IPS-18a (cell line): ENCODE measurements at regions not wholly inside any gene's neighbourhood (a gene's known extent, or its start where the extent isn't known, plus 50 kb on each side); places are given as distances from the start of the nearest gene placed in this dataset.

Experiments
- H3K27ac ChIP-seq: one replicate; pipeline ENCODE4 v1.5.1; 2013; ENCODE audit warnings: low read length
- H3K27me3 ChIP-seq: one replicate; pipeline ENCODE4 v1.6.1; 2013; ENCODE audit warnings: mild to moderate bottlenecking, low read length; ENCODE audit not compliant: control insufficient read depth, insufficient read depth
- H3K36me3 ChIP-seq: one replicate; pipeline ENCODE4 v1.6.1; 2013; ENCODE audit warnings: low read depth, low read length; ENCODE audit not compliant: control insufficient read depth
- H3K4me1 ChIP-seq: one replicate; pipeline ENCODE4 v1.6.1; 2013; ENCODE audit warnings: low read depth, low read length; ENCODE audit not compliant: control insufficient read depth
- H3K4me3 ChIP-seq: one replicate; pipeline ENCODE4 v1.5.1; 2013; ENCODE audit warnings: low read length
- H3K9ac ChIP-seq: one replicate; pipeline ENCODE4 v1.6.1; 2013; ENCODE audit warnings: mild to moderate bottlenecking, low read length, moderate library complexity
- H3K9me3 ChIP-seq: one replicate; pipeline ENCODE4 v1.6.1; 2013; ENCODE audit warnings: low read depth, low read length; ENCODE audit not compliant: control insufficient read depth

- Histone ChIP-seq H3K9me3 (peaks cover 7% of the 10 kb centered on the region), H3K4me3 (no peak overlapping the region), H3K9ac (no peak overlapping the region), H3K27me3 (peaks cover 30% of the 10 kb centered on the region), H3K36me3 (no peaks in the 10 kb centered on the region), H3K4me1 (no peaks in the 10 kb centered on the region), H3K27ac (no peak overlapping the region)
Measured at GRCh38 chr12:126193190-126193589, 1128.0 kb downstream of the AACS start.

DNA sequence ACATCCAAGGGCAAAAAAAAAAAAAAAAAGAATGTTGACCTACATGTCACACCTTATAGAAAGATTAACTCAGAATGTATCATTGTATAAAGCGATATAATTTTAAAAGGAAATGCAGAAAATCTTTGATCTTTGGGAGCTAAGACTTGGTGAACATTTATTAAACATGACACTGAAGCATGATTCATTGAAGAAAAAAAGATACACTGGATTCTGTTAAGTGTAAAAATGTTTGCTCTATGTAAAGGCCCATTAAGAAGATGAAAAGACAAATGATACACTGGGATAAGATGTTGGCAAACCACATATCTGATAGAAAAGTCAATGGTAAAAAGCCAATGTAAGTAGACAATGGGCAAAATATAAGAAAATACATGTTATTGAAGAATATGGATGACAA lies 1131.0 kb downstream of the AACS start:
- Histone ChIP-seq H3K36me3 (no peaks in the 10 kb centered on the region), H3K9ac (no peak overlapping the region), H3K9me3 (peaks cover 7% of the 10 kb centered on the region), H3K4me3 (no peak overlapping the region), H3K27ac (no peak overlapping the region), H3K27me3 (peaks cover 13% of the 10 kb centered on the region), H3K4me1 (no peaks in the 10 kb centered on the region)

- Histone ChIP-seq H3K27me3 (no peaks in the 10 kb centered on the region), H3K9me3 (peaks cover 8% of the 10 kb centered on the region), H3K27ac (no peak overlapping the region), H3K4me1 (no peaks in the 10 kb centered on the region), H3K9ac (no peak overlapping the region), H3K36me3 (no peaks in the 10 kb centered on the region), H3K4me3 (no peak overlapping the region)
Measured at GRCh38 chr12:126198516-126198915, 1133.3 kb downstream of the AACS start.

DNA sequence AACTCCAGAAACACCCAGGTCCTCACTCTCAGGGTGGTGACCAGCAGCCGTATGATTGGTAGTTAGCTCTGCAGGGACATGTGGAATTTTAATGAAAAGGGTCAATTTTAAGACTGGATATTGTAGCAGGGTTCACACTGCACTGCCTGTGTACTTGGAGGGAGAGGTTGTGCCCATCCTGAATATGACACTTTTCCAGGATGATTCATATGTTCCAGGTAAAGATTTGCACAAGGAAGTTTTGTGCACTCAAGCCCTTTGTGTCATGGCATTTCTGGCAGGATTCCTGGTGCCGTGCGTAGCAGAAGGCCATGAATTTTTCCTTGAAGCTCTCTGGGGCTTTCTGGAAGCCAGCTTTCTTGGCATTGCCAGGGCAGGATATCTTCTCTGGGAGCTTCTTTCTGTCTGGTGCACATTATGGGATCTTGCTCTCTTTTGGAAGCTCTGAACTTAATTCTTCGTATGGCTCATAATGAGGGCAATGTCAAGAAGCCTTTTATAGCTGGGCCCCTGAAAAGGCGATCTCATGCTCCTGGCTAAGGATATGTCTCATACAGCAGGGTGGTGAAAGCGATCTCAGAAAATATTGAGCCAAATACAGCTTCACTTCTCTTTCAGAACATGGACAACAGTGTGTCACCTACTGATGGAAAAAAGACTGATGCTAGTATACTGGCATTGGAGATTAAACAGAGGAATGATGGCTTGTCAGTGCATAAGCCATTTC lies 1133.9 kb downstream of the AACS start:
- no peaks in the 10 kb centered on the region for H3K36me3 ChIP-seq
- no peak overlapping the region for H3K9ac ChIP-seq
- no peak overlapping the region for H3K4me3 ChIP-seq
- no peaks in the 10 kb centered on the region for H3K27me3 ChIP-seq
- H3K27ac ChIP-seq: no peak overlapping the region
- H3K4me1 ChIP-seq: peaks cover 3% of the 10 kb centered on the region
- H3K9me3 ChIP-seq: peaks cover 8% of the 10 kb centered on the region

DNA sequence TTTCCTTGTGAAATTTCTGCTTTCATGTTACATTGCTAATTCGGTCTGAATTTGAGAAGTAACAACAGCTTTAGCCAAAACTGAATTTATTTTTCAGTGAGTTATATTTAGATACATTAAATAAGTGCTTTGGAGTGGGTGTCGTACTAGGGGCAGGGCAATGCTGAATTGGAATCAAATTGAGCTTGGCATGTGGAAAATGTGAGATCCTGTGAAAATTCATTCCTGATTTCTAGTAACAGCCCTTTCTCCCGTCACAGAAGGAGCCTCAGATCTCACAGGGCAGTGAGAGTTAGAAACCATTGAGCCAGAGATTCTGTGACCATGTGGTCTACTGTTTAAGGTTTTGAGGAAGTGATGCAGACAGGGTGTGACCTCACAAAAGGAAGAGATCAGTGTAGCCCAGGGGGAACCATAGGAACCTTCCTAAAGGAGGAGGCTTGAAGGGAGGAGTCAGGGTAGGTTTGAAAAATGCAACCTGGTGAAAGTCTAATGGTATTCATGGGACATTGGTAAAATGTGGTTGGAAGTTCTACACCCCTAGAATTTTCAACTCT lies 1136.8 kb downstream of the AACS start:
- Histone ChIP-seq H3K4me3 (no peak overlapping the region), H3K27ac (no peak overlapping the region), H3K9me3 (peaks cover 6% of the 10 kb centered on the region), H3K36me3 (no peaks in the 10 kb centered on the region), H3K9ac (no peak overlapping the region), H3K27me3 (no peaks in the 10 kb centered on the region), H3K4me1 (peaks cover 5% of the 10 kb centered on the region)

GRCh38 chr12:126204326-126204725 lies 1139.1 kb downstream of the AACS start:
- H3K9me3 ChIP-seq: peaks cover 12% of the 10 kb centered on the region
- no peaks in the 10 kb centered on the region for H3K27me3 ChIP-seq
- H3K36me3 ChIP-seq: no peaks in the 10 kb centered on the region
- H3K27ac ChIP-seq: no peak overlapping the region
- H3K4me3 ChIP-seq: no peak overlapping the region
- no peak overlapping the region for H3K9ac ChIP-seq
- H3K4me1 ChIP-seq: peaks cover 5% of the 10 kb centered on the region

DNA sequence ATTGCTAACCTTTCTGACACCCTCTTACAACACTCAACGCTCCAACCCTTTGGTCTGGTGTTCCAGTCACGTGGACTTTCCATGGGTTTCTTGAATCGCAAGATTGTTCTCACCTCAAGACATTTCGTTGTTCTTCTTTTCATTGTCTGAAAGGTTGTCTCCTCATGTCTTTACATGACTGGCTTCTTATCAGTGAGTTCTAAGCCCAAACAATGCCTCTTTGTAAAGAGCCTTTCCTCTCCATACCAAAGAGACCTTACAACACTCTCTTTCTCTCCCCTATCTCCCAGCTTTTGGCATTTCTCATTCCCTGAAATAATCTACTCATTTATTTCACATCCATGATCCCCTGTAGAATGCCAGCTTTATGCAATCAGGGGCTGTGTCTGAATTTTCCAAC lies 1144.8 kb downstream of the AACS start:
- no peak overlapping the region for H3K27ac ChIP-seq
- H3K27me3 ChIP-seq: no peaks in the 10 kb centered on the region
- H3K4me1 ChIP-seq: no peaks in the 10 kb centered on the region
- no peak overlapping the region for H3K4me3 ChIP-seq
- peaks cover 32% of the 10 kb centered on the region for H3K9me3 ChIP-seq
- no peak overlapping the region for H3K9ac ChIP-seq
- H3K36me3 ChIP-seq: no peaks in the 10 kb centered on the region

GRCh38 chr12:126210448-126210847 lies 1145.2 kb downstream of the AACS start:
- Histone ChIP-seq H3K9ac (no peak overlapping the region), H3K4me1 (no peaks in the 10 kb centered on the region), H3K27me3 (no peaks in the 10 kb centered on the region), H3K9me3 (peaks cover 32% of the 10 kb centered on the region), H3K27ac (no peak overlapping the region), H3K4me3 (no peak overlapping the region), H3K36me3 (no peaks in the 10 kb centered on the region)

DNA sequence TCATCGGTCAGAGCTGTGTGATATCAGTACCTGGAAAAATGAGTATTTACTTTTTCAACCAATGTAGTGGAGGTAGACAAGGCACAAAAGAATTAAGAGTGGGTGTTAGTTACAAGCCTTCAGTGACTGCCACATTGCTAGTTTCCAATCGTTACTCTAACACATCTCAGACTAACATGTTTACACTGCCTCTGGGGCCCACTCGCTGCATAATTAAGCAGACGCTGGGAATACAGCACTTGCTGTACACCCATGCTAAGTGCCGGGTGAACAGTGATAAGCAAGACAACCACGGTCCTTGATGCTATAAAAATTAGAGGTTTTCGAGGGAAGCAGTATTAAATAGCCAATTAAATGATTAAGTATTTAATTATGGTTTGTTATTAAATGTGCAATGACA lies 1147.6 kb downstream of the AACS start:
- H3K9ac ChIP-seq: no peak overlapping the region
- no peaks in the 10 kb centered on the region for H3K4me1 ChIP-seq
- peaks cover 27% of the 10 kb centered on the region for H3K9me3 ChIP-seq
- no peaks in the 10 kb centered on the region for H3K27me3 ChIP-seq
- H3K4me3 ChIP-seq: no peak overlapping the region
- no peaks in the 10 kb centered on the region for H3K36me3 ChIP-seq
- H3K27ac ChIP-seq: no peak overlapping the region

DNA sequence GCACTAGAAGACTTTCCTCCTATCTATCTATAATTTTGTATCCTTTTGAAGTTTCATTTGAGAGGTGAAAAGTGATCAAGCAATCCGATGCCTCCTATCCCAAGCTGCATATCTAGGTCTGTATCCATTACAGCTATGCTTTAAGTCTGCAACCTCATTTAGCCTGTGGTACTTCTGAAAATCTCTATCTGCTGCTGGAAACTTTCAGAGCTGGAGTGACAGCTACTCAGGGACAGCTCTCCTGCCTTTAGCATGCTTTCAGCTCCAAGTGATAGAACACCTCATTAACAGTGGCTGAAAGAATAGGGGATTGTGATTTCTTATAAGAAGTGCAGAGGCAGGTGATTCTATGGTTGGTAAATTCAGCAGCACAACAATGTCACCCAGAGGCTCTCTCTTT lies 1153.5 kb downstream of the AACS start:
- Histone ChIP-seq H3K36me3 (no peaks in the 10 kb centered on the region), H3K27me3 (no peaks in the 10 kb centered on the region), H3K9me3 (peaks cover 8% of the 10 kb centered on the region), H3K27ac (no peak overlapping the region), H3K4me3 (no peak overlapping the region), H3K4me1 (no peaks in the 10 kb centered on the region), H3K9ac (no peak overlapping the region)

DNA sequence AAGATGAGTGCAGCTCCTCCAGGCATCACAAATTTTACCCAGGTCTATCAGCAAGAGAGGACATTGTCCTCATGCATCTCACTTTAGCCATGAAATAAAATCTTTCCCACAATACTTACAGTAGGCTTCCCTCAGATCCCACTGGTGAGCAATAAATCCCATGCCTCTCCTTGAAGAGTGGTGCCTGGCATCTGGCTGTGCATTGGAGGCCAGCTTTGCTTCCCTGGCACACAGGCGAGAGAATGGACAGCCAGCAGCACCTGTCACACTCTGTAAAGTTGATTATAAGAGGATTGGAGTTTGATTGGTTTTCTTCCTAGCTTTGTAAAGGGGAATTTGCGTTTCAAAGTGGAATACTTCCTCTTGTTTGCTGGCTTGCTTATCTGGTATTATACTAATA lies 1153.9 kb downstream of the AACS start:
- Histone ChIP-seq H3K36me3 (no peaks in the 10 kb centered on the region), H3K4me3 (no peak overlapping the region), H3K27ac (no peak overlapping the region), H3K4me1 (no peaks in the 10 kb centered on the region), H3K27me3 (no peaks in the 10 kb centered on the region), H3K9me3 (peaks cover 8% of the 10 kb centered on the region), H3K9ac (no peak overlapping the region)

DNA sequence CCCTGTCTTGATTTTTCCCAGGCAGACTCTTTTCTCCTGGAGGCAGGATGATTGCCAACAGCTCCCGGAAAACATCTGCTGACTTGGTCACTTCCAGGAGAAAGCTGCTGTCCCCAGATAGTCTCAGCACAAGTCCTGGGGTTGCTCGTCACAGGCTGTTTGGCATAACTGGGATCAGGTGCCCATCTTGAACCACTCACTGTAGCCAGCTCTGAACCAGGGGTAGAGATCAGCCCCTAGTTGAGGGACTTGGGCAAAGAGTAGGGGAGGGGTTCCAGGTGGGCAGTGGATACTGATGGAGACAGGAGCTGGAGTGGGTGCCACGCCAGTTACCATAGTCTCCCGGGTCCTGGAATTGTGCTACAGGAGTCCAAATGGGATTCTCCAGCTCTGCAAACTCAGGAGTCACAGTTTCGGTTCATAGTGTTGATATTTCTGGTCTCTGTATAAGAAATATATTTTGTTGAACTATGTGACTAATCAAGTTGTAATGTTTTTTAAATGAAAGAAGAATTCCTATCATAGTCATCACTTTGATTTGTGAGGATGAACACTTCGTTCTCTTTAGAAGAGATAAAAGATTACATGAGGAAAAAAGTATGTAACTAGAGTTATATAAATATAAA lies 1154.5 kb downstream of the AACS start:
- H3K4me1 ChIP-seq: no peaks in the 10 kb centered on the region
- H3K9me3 ChIP-seq: peaks cover 8% of the 10 kb centered on the region
- H3K27ac ChIP-seq: no peak overlapping the region
- no peak overlapping the region for H3K9ac ChIP-seq
- no peak overlapping the region for H3K4me3 ChIP-seq
- H3K36me3 ChIP-seq: no peaks in the 10 kb centered on the region
- no peaks in the 10 kb centered on the region for H3K27me3 ChIP-seq
